CD4-positive, alpha-beta T cell treated with Interferon gamma for 1 hour (primary cell): ENCODE measurements at regions not wholly inside any gene's neighbourhood (a gene's known extent, or its start where the extent isn't known, plus 50 kb on each side); places are given as distances from the start of the nearest gene placed in this dataset.

ENCODE experiments used
- DNase-seq: peaks from one replicate; pipeline ENCODE4 v3.0.0-alpha.2; 2020

DNA sequence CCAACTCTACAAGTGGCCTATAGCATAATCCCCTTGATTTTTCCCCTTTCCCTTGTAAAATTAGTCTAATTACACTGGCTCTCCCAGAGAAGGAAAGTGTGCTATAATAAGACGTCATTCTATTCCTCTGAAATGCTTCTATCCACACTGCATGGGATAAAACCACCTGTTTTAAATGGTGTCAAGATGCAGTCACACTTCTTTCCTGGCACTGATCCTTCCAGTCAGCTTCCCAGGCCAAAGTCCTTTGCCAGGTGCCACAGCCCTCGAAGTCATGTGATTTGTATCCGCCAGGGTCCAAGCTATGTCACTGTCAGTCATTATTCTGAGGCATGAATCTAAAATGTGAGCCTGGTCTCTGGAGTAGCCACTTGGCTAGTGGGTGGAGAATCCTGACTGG is 169.0 kb upstream of the KIAA1217 start:
- no peak for DNase-seq

DNA sequence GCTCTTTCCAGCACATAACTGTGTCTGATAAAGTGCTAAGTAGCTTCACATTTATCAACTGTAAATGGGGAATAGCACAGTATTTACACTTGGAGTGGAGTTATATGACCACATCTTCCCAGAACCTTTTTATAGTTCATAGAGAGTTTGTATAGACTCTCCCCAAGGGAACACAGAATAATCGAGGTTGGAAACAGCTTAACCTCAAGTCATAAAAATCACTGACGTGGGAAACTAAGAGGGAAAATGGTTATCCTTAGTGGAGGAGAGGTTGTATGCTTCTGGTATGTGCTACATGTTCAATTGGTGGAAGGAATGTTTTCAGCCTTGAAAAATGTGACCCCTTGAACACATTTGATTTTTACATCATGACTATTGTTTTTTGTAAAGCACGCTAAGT is 167.9 kb upstream of the KIAA1217 start:
- DNase-seq = no peak

DNA sequence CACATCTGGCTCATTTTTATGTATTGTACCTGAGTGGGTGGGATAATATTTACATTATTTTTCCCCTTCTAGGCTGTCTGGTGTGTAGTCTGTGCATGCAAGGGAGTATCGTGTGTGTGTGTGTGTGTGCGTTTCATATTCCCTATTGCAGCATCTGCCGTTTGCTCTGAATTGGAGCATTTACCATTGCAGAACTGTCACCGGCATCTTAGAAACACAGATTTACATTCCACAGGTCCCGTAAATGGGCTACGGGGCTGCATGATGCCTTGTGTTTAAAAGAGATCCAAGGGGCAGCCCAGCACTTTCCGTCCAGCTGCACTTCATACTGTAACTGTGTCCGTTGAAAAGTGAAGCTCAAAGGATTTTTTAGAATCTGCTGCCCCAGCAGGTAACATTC is 167.1 kb upstream of the KIAA1217 start:
- no peak for DNase-seq

DNA sequence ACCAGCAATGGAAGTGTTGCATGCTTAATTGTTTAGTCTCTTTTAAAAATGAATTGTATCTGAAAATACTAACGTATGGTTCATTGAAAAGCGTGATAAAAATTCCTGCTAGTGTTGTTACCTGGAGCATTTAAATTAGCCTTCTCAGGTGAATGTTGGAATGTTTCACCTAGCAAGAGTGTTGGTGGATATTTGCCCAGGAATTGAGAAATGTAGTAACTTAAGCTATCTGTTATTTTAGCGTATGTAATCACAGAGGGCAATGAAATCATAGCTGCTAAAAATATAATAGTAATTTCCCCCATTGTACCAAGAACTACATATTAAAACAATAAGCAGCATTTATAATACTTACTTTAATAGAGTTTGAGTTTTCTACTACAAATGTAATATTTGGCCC is 166.1 kb upstream of the KIAA1217 start:
- no peak for DNase-seq

DNA sequence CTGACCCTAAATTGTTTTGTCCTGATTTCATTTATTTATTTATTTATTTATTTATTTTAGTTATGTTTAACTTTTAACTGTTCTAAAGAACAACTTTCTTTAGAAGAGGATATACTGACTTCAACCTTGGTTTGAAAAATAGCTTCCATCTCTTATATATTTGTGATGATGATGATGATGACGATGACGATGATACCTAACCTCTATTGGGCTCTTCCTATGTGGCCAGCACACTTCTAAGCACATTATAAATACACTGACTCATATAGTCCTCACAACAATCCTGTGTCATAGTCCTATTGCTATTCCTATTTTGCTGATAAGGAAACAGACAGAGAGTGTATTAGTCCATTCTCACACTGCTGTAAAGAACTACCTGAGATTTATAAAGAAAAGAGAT is 162.9 kb upstream of the KIAA1217 start:
- DNase-seq = no peak

DNA sequence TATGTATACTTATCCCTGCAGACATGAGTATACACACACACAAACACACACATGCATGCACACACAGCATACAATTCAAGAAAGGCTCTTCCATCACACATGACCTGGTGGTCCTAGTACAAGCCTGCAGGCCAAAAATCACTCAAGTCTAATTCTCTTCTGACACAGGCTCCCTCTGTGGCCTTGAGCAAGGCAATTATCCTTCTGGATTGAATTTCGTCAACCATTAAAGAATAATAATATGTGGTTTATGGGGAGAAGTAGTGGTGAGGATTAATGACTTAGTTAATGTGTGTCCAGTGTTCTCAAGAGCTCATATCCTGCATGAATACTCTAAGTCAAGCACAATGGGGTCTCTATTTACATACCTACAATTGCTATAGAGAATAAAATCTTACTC is 161.8 kb upstream of the KIAA1217 start:
- DNase-seq = no peak

DNA sequence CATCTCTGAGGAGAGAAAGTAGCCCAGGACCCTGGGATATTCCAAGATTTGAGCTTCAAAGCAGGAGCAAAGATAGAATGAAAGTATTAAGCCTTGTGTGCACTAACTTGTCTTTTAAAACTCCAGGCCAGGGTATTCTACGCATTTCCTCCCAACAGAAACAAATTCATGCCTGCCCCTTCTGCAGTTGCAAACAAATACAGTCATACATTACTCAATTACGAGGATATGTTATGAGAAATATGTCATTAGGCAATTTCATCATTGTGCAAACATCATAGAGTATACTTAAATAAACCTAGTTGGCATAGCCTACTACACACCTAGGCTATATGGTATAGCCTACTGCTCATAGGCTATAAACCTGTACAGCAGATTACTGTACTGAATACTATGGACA is 154.5 kb upstream of the KIAA1217 start:
- DNase-seq = no peak

DNA sequence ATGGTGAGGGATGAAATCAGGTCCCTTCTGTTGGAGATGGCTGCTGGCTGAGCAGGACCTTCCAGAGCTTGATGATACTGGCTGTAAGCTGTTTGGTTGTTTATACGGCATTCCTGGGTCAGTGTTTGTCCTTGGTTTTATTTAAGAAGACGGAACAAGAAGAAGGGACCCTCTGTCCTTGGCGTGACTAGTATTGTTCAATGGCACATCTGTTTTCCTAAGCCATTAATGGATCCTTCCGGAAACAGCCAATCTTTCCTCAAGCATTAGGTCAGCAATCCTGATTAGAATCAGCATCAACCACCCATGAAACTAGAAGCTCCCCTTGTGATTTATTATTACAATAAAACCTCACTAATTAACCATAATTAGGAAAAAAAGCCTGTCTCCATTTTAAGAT is 128.7 kb upstream of the KIAA1217 start:
- no peak for DNase-seq

DNA sequence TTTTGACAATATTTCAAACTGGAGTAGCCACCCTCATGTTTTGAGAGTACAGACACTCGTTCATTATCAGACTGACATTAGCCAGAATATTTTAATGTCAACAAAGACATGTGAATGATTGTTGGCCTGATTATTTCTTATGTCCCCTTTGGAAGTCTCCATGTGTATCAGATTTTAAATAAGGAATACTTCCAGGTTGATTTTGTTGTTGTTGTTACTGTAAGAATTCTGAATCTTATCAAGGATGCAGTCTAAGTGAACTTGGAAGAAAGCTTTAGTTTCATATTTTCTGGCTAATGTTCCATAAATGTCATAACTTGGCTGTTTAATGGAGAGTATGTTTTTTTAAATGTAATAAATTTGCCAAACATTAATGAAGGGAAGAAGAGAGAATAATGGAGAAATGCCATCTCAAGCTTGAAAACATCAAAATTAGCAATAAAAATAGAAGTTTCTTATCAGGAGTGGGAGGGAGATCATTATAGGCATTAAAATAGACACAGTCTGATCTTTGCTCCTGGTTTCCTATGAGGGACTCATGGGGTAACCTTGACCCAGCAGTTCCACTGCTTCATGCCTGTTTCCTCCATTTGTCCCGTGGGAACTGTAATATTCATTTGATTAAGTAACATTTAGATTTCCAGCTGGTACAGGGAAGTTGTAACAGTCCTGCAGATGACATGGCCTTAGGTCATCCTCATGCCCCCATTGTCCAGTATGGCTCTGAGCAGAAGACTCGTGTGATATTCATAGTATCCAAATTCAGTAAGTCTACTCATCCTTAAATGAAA is 122.4 kb upstream of the KIAA1217 start:
- no peak for DNase-seq

DNA sequence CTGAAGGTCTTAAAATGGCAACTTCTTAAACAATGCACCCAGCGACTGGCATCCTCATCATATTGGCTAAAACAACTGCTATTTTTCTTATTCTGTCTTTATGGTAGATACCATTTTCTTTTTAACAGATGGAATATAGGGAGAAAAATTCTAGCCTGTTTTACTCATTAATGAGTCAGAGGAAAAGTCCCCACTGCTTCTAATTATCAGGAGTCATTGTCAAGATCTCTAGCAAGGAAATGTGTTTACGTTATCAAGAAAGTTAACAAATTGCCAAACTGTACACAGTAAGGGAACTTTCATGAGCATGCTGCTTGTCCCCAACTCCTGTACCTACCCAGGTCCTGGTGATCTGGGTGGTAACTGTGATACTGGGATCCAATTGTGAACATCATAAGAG is 117.7 kb upstream of the KIAA1217 start:
- DNase-seq = no peak

DNA sequence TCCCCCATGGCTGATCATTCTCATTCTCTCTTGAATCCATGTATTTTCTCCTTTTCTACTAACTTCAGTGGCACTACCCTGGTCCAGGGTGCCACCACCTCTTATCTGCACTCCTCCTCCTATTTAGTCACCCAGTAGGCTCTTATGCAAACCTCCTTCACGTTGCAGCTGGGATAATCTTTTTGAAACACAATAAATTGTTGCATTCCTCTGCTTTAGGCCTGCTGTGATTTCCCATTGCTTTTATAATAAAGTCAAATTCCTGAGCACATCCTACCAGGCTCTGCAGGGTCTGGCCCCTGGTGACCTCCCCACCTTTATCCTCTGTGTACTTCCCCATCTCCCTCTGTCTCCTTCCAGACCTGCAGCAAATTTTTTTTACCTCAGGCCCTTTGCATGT is 112.7 kb upstream of the KIAA1217 start:
- no peak for DNase-seq

DNA sequence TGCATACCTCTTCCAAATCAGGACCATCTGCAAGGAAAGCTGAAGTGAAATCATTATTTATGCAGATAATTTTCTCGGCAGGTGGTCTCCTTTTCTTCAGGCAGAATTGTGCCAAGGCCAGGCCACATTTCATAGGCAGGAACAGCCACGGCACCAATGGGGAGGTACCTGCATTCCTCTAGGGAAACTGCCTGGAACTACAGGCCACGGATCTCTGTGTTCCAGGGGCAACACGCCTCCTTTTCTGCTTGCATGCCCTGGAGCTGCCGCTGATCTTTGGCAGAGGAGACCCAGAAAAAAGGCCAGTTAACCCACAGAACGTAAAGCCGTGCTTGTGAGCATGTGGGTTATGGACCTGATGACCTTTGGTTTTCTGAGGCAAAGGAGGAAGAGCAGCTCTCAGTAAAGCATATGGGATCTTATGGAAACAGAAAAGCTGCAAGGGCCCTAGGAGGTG is 111.2 kb upstream of the KIAA1217 start:
- no peak for DNase-seq

DNA sequence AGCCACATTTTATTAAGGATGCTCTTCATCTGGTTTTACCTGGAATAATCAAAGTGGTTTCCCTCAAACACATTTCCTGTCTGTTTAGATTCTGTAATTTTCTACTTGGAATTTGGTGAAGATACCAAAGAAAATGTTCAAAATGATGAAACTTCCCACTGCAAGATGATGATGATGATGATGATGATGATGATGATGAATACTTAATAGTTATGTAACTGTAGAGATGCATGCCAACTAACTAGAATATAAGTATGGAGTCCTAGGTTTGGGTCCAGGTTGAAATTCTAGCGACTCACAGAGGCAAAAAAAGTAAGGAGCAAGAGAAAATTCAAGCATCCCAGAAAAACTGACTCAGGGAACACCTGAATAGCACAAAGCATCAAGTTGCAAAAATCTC is 104.0 kb upstream of the KIAA1217 start:
- no peak for DNase-seq

DNA sequence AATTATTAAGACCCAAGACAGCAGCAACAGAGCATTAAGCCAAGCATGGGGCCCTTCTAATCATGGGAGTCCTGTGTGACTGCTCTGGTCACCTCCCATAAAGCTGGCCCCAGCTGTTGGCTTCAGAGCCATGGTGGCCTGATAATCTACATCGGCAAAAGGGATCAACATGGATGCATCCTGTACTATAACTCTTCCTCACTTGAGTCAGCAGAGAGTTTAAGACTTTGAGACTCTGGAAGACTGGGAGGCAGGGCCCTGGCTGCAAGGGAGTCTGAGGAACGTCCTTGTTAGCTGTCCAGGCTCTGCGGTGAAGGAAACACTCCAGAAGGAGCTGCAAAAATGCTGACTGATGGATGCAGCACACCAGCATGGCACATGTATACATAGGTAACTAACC is 95.0 kb upstream of the KIAA1217 start:
- DNase-seq = no peak

DNA sequence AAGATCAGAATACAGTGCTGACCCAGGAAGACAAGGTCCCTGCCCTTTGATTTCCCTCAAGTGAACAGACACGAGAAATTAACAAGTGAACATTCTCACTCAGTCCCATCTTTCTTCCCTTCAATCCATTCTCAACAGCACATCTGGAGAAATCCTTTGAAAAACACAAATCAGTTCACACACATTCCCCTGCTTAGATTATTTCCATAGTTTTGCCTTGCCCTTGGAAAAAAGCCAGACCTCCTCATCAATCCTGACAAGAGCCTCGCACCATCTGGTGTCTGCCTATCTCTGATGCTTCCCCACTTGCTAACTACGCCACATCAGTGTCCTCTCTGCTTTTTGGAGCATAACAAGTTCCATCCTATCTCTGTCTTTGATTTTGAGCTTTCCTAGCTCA is 94.4 kb upstream of the KIAA1217 start:
- DNase-seq = no peak

DNA sequence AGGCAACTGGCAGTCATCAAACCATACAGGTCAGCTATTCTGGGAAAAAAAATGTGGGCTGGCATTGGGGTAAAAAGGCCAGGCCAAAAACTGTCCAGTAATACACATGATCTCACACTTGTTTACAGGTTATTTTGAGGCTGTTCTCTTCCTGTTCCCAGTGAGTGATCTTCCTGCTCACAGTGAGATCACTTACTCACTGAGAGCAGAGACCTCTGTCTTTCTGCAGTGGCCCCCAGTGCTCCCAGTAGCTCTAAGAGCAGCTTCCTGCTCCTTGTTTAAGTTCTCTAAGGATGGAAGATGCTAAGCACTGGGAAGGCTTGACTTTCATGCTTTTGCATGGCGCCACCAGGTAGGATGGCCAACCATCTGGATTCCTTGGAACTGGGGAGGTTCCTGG is 93.5 kb upstream of the KIAA1217 start:
- no peak for DNase-seq

DNA sequence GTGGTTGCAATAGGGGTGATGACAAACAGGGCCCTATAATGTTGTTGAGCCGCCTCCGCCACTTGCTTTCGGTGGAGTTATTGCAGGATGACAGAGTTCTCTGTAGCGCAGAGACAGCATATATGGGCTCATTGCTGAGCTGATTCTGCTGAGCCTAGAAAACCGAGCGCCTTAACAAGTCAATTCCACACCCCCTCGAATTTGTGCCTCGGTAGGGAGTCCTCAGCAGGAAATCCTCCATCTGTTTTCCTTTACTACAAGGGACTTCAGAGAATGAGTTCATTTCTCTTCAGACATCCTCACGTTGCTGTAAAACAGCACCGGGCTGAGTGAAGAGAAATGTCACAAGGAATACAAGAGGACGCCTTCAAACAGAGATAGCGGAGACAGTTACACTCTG is 90.7 kb upstream of the KIAA1217 start:
- DNase-seq = no peak

DNA sequence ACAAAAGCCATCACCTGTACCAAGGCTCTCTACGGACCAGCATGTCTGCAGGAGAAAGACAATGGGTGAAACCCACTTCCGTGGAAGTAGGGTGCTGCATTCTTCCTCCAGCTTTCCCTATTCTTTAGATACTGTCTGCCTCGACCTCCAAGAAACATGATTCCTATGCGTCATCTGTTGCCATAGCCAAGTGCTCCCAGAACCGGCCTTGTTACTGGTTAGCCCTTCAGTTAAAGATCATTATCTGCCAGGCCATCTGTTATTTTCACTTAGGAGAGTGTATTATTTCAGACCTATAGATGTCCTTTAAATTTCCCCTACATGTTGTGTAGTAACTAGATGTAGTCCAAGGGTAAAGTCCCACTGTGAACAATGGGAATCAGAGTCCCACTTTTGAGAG is 89.0 kb upstream of the KIAA1217 start:
- no peak for DNase-seq

DNA sequence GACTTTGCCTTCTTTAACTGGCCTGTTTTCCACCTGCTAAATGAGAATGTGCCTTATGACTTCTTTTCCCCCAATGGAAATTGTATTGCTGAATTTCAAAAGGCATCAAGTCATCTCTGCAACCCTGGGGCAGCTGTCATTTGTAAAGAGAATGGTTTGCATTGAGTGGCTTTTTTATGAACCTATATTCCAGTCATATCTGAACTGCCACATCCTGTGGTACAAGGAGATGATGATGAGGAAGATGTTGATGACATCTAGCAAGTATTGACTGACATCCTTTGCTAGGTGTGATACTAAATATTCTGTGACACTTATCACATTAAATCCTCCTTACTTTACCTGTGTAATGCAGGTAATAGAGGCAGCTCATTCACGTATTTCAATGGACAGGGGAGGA is 88.3 kb upstream of the KIAA1217 start:
- DNase-seq = no peak

DNA sequence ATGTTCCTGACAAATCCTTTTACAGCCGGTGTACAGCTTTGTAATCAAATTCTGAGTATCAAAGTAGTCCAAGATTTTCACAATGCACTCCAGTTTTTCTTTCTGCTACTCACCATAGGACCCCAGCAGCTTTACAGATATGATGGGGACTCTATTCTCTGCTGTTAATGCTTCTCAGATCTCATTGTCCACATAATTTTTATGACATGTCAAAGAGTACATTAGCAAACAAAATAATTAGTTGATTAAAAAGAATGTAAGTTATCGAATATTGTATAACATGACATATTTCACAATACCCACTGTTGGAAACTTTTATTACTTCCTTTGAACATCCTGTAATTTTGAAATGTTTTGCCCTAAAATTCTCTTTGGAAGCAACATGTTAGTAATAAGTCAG is 81.4 kb upstream of the KIAA1217 start:
- no peak for DNase-seq

DNA sequence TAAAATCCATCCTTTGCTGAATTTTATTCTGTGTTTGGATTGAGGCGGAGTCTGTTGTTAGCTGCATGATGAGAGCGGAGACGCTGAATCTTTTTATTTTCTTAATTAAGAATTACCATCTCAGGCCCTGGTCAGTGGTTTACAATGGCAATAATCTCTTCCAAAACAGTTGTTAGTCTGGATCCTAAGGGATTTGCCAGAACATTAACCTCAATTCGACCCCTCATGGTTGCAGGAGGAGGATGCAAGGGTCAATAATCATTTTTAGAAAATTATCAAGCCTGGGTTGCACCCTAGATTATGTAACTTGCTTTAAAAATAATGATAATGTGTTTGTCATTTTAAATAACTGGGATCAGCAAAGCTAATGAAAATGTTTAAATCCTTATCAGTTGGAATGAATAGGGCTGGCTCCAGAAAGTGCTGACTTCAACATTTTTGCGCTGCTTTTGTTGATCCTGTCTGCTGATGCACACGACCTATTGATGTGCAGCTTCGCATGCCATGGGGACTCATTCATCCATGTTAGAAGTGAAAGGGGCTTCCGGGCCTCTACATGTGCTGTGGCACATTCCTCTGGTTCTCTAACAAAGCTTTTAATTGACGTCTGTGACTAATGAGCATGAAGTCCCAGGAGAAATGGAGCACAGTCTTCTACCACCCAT is 80.7 kb upstream of the KIAA1217 start:
- no peak for DNase-seq

DNA sequence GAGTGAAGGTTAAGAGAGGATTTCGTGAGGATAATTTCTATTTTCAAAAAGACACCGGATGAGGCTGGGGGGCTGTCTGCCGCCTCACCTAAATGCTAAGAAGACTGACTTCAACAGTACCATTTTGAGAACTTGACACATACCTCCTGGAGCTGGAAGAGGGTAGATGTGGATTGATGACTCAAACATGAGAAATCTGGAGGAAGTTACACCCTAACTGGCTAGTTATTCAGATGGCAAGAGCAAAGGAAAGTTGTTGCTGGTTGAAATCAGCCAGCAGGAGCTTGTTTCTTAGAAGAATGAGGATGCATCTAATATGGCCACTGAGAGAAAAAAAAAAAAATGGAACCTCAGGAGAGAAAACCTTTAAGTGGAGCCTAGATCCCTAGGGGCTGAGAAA is 76.2 kb upstream of the KIAA1217 start:
- DNase-seq = no peak

DNA sequence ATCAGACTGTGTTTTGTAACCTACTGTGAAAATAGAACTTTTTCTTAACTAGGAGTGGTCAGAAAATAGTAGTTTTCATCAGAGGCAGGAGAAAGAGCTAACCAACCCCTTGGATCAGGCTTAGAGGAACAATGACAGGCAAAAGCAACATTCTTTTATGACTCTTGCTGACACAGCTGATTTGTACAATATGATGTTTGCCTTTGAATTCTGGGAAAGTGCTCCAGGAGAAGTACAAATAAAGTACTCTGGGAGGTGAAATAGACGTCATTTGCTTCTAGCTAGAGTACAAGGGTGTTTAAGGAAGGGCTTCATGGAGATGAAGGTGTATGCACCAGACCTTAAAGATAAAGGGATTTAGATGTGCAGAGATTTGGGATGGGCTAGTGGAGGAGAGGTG is 75.1 kb upstream of the KIAA1217 start:
- DNase-seq = no peak

DNA sequence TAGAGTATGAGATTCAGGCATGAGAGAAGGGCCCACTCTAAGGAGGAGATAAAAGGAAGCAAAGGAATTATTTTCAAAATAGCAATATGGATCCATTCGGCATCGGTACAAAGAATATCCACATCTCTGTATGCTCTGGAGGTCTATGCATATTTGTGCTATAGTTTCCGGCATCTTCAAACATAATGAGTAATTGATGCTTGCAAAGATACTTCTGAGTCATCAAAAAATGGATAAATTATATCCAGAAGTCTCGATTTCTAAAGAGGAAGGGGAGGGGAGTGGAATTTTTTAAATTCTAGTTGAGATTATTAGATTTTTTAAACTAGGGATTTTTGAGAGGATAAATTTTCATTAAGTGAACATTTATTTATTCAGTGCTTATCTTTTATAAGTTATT is 72.9 kb upstream of the KIAA1217 start:
- no peak for DNase-seq

DNA sequence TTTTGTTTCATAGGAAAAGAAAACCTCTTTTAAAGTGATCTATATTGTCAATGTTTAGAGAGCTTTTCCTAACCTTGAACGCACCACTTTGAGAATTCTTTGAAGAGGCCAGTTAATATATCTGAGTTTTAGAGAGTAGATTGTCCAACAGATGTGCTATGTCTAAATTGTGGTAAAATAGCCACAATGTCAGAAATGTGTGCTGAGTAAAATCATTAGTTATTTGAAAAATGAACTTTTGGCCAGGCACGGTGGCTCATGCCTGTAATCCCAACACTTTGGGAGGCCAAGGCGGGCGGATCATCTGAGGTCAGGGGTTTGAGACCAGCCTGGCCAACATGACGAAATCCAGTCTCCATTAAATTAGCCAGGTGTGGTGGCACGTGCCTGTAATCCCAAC is 61.6 kb upstream of the KIAA1217 start:
- no peak for DNase-seq
